SU-DHL-6 (cell line): ENCODE measurements at regions not wholly inside any gene's neighbourhood (a gene's known extent, or its start where the extent isn't known, plus 50 kb on each side); places are given as distances from the start of the nearest gene placed in this dataset.

Experiments used
- H2AFZ ChIP-seq: fragments of 200-600 bp; sonication (generic); 2 replicates; pipeline ENCODE4 v1.6.1; 2014; ENCODE audit warnings: low read depth, mild to moderate bottlenecking, moderate library complexity, mixed read lengths, antibody characterized with exemption, low read length; ENCODE audit not compliant: severe bottlenecking
- H3F3A ChIP-seq: fragments of 200-600 bp; shearing (Covaris generic); 2 replicates; pipeline ENCODE4 v1.6.0; 2016; ENCODE audit warnings: antibody characterized with exemption, mild to moderate bottlenecking; ENCODE audit not compliant: insufficient read depth
- H3K27ac ChIP-seq: fragments of 200-600 bp; sonication (generic); 2 replicates; pipeline ENCODE4 v1.5.1; 2016; ENCODE audit warnings: low read depth, mild to moderate bottlenecking, low read length, moderate library complexity, mixed read lengths
- H3K27me3 ChIP-seq: fragments of 200-600 bp; sonication (generic), shearing (Covaris generic); 2 replicates; pipeline ENCODE4 v1.6.0; 2014; ENCODE audit warnings: mild to moderate bottlenecking, low read length
- H3K36me3 ChIP-seq: fragments of 200-600 bp; sonication (generic); 2 replicates; pipeline ENCODE4 v1.6.1; 2014; ENCODE audit warnings: mild to moderate bottlenecking, low read length, mixed read lengths
- H3K4me2 ChIP-seq: fragments of 300-600, 200-600 bp; shearing (Covaris generic), sonication (generic); 2 replicates; pipeline ENCODE4 v1.6.0; 2014; ENCODE audit warnings: low read length, low read depth, mild to moderate bottlenecking; ENCODE audit not compliant: poor library complexity, severe bottlenecking
- H3K4me3 ChIP-seq: fragments of 200-600 bp; sonication (generic); 2 replicates; pipeline ENCODE4 v1.5.1; 2014; ENCODE audit warnings: antibody characterized with exemption, low read length, mild to moderate bottlenecking, mixed read lengths; ENCODE audit not compliant: insufficient read depth, poor library complexity, severe bottlenecking
- H3K79me2 ChIP-seq: fragments of 200-600 bp; sonication (generic); 2 replicates; pipeline ENCODE4 v1.6.1; 2014; ENCODE audit warnings: mild to moderate bottlenecking, low read length, moderate library complexity; ENCODE audit not compliant: insufficient read depth
- H3K9ac ChIP-seq: fragments of 200-600 bp; sonication (generic); 2 replicates; pipeline ENCODE4 v1.7.0; 2014; ENCODE audit warnings: mild to moderate bottlenecking, low read length
- H3K9me2 ChIP-seq: fragments of 200-600 bp; sonication (generic); replicated peaks from 2 replicates; pipeline ENCODE4 v1.6.1; 2014; ENCODE audit warnings: low read length; ENCODE audit not compliant: insufficient read depth
- H3K9me3 ChIP-seq: fragments of 200-600 bp; sonication (generic); 2 replicates; pipeline ENCODE4 v1.6.1; 2014; ENCODE audit warnings: low read length, mixed read lengths; ENCODE audit not compliant: insufficient read depth
- H4K20me1 ChIP-seq: fragments of 200-600 bp; sonication (generic); 2 replicates; pipeline ENCODE4 v1.6.1; 2014; ENCODE audit warnings: low read depth, mild to moderate bottlenecking, antibody characterized with exemption, low read length, moderate library complexity, mixed read lengths
- EZH2phosphoT487 ChIP-seq: fragments of 200-600 bp; sonication (generic), shearing (Covaris generic); conservative IDR thresholded peaks from 2 replicates; pipeline ENCODE4 v1.6.1; 2018; ENCODE audit warnings: mild to moderate bottlenecking, antibody characterized with exemption, low read length, moderate library complexity, mixed read lengths
- TF ChIP-seq, protein P1 (sequence below): fragments of 200-600 bp; sonication (generic); IDR thresholded peaks from one replicate; pipeline ENCODE4 v1.5.1; 2017; ENCODE audit warnings: antibody characterized with exemption, mild to moderate bottlenecking, low read length, moderate library complexity; ENCODE audit not compliant: insufficient read depth, poor library complexity, severe bottlenecking

- Histone ChIP-seq H4K20me1 (no peaks in the 10 kb centered on the region), H3K9me3 (no peaks in the 10 kb centered on the region), H3K4me2 (no peak overlapping the region), H3K4me3 (no peak overlapping the region), H3K79me2 (no peaks in the 10 kb centered on the region), H3F3A (no peaks in the 10 kb centered on the region), H3K9me2 (no peaks in the 10 kb centered on the region), H3K27me3 (no peaks in the 10 kb centered on the region), H2AFZ (no peak overlapping the region), H3K36me3 (no peaks in the 10 kb centered on the region), H3K27ac (no peak overlapping the region), H3K9ac (no peak overlapping the region)
- TF ChIP-seq EZH2phosphoT487: no peak
- TF ChIP-seq, protein P1, sequence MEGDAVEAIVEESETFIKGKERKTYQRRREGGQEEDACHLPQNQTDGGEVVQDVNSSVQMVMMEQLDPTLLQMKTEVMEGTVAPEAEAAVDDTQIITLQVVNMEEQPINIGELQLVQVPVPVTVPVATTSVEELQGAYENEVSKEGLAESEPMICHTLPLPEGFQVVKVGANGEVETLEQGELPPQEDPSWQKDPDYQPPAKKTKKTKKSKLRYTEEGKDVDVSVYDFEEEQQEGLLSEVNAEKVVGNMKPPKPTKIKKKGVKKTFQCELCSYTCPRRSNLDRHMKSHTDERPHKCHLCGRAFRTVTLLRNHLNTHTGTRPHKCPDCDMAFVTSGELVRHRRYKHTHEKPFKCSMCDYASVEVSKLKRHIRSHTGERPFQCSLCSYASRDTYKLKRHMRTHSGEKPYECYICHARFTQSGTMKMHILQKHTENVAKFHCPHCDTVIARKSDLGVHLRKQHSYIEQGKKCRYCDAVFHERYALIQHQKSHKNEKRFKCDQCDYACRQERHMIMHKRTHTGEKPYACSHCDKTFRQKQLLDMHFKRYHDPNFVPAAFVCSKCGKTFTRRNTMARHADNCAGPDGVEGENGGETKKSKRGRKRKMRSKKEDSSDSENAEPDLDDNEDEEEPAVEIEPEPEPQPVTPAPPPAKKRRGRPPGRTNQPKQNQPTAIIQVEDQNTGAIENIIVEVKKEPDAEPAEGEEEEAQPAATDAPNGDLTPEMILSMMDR: no peak
Measured at GRCh38 chr22:22770881-22771280, 116.7 kb upstream of the IGLL5 start.

DNA sequence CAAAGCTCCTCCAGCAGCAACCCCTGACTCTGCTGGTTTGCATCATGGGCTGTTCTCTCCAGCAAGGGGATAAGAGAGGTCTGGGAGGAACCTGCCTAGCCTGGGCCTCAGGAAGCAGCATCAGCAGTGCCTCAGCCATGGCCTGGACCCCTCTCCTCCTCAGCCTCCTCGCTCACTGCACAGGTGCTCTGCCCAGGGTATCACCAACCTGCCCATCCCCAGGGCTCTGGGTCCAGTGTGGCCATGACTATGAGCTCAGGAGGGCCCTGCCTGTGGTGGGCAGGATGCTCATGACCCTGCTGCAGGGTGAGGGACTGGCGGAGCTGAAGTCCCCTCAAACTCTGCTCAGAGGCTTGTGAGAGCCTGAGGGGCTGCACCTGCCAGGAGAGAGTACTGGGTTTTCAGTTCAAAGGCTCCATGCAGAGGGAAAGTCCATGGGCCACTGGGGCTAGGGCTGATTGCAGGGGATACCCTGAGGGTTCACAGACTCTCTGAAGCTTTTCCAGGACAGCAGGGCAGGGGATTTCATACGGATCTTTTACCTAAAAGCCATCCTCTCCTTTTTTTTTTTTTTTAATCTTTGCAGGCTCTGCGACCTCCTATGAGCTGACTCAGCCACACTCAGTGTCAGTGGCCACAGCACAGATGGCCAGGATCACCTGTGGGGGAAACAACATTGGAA, 115.8 kb upstream of the IGLL5 start:
- Histone ChIP-seq H3K4me3 (no peak overlapping the region), H3K9me3 (no peaks in the 10 kb centered on the region), H3K9me2 (no peaks in the 10 kb centered on the region), H3F3A (no peaks in the 10 kb centered on the region), H3K79me2 (no peaks in the 10 kb centered on the region), H3K9ac (no peak overlapping the region), H3K4me2 (no peak overlapping the region), H3K27me3 (no peaks in the 10 kb centered on the region), H2AFZ (no peak overlapping the region), H4K20me1 (no peaks in the 10 kb centered on the region), H3K27ac (no peak overlapping the region), H3K36me3 (no peaks in the 10 kb centered on the region)
- TF ChIP-seq EZH2phosphoT487: no peak
- TF ChIP-seq, protein P1: no peak

- H4K20me1 ChIP-seq: no peaks in the 10 kb centered on the region
- no peak overlapping the region for H3K4me3 ChIP-seq
- no peaks in the 10 kb centered on the region for H3K27me3 ChIP-seq
- no peaks in the 10 kb centered on the region for H3K36me3 ChIP-seq
- H3K9me2 ChIP-seq: no peaks in the 10 kb centered on the region
- no peak overlapping the region for H2AFZ ChIP-seq
- H3F3A ChIP-seq: no peaks in the 10 kb centered on the region
- H3K79me2 ChIP-seq: no peaks in the 10 kb centered on the region
- no peak overlapping the region for H3K9ac ChIP-seq
- TF ChIP-seq EZH2phosphoT487: no peak
- TF ChIP-seq, protein P1: no peak
- no peak overlapping the region for H3K4me2 ChIP-seq
- no peak overlapping the region for H3K27ac ChIP-seq
- no peaks in the 10 kb centered on the region for H3K9me3 ChIP-seq
Measured at GRCh38 chr22:22772396-22772795, 115.2 kb upstream of the IGLL5 start.
